ENCODE measurements at regions not wholly inside any gene's neighbourhood (a gene's known extent, or its start where the extent isn't known, plus 50 kb on each side); places are given as distances from the start of the nearest gene placed in this dataset.

DNA sequence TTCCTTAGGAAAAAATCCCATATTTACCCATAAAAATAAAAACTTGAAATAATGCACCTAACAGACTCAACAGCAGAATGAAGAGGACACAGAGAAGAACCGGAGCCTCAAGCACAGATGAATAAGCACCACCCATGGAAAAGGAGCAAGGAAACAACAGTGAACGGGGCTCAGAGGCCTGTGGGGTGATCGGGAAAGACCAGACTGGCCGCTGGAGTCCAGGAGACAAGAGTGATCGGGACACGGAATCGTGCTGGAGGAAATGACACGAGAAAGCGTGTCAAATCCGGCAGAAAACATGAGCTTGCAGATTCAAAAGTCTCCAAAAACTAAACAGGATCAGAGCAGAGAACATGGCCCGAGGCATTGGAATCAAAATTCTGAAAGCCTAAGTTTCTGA lies 448.0 kb upstream of the SALL3 start:
- TF ChIP-seq TARDBP (IDR thresholded peaks at IDR 0.05) (no peak), SUZ12 (IDR thresholded peaks at IDR 0.05) (no peak), FOXM1 (IDR thresholded peaks at IDR 0.05; ENCODE audit: borderline replicate concordance) (no peak), FOXK2 (IDR thresholded peaks at IDR 0.05) (no peak), ELF4 (IDR thresholded peaks at IDR 0.05) (no peak)
